GM10266 (cell line): ENCODE measurements at regions not wholly inside any gene's neighbourhood (a gene's known extent, or its start where the extent isn't known, plus 50 kb on each side); places are given as distances from the start of the nearest gene placed in this dataset.

Experiments
- DNase-seq: peaks from one replicate; pipeline ENCODE4 v3.0.0; 2012; ENCODE audit errors: extremely low spot score
- TF ChIP-seq, protein P1 (sequence below): IDR thresholded peaks from 2 replicates; pipeline ENCODE4 v1.5.1; 2012; ENCODE audit warnings: mild to moderate bottlenecking, low read depth; ENCODE audit not compliant: control insufficient read depth, insufficient read depth; ENCODE audit errors: missing control alignments

- DNase-seq = no peak
- TF ChIP-seq, protein P1, sequence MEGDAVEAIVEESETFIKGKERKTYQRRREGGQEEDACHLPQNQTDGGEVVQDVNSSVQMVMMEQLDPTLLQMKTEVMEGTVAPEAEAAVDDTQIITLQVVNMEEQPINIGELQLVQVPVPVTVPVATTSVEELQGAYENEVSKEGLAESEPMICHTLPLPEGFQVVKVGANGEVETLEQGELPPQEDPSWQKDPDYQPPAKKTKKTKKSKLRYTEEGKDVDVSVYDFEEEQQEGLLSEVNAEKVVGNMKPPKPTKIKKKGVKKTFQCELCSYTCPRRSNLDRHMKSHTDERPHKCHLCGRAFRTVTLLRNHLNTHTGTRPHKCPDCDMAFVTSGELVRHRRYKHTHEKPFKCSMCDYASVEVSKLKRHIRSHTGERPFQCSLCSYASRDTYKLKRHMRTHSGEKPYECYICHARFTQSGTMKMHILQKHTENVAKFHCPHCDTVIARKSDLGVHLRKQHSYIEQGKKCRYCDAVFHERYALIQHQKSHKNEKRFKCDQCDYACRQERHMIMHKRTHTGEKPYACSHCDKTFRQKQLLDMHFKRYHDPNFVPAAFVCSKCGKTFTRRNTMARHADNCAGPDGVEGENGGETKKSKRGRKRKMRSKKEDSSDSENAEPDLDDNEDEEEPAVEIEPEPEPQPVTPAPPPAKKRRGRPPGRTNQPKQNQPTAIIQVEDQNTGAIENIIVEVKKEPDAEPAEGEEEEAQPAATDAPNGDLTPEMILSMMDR = no peak
These were observed 76.3 kb upstream of the GGTLC1 start for GRCh38 chr20:24064915-24065314.

DNA sequence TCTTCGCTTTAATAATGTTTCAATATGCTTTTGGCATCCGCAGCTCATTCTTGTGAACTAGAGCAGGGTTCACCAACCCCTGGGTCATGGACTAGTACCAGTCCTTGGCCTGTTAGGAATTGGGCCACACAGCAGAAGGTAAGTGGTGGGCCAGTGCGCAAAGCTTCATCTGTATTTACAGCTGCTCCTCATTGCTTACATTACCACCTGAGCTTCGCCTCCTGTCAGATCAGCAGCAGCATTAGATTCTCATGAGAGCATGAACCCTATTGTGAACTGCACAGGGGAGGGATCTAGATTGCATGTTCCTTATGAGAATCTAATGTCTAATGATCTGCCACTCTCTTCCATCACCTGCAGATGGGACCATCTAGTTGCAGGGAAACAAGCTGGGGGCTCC lies 75.5 kb upstream of the GGTLC1 start:
- TF ChIP-seq, protein P1 = no peak
- no peak for DNase-seq

- DNase-seq = no peak
- TF ChIP-seq, protein P1 = no peak
These were observed 74.5 kb upstream of the GGTLC1 start for GRCh38 chr20:24063100-24063499.

DNA sequence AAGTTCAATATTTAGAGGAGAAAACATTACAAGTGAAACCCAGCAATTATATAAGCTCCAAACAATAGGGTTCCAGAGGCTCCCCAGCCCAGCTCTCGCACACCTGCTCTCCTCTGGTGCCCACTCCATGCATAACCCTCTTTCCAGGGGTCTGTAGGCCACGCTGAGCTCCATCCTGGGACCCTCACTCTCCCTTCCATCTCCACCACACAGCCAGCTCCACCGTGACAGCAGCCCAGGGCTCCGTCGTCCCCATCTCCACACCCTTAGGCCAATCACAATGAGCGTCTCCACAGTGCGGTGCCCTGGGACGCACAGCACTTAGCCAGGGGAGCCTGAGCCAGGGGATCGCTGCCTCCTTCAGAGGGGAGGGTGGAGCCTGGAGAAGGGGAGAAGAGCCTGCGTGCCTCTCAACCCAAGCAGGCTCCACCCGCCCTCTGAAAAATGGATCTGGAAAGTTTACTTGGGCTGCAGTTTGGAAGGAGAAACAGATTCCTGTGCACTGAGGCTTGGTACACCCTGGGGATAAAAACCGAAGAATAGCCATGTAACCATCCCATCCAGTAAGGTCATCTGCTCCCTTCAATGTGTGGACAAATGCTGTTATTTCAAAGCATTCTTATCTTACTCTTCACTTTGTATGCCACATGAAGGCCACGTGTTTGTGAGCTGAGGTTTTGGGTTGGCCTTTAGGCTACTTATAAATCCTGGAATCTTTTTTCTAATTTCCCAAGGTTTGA lies 72.4 kb upstream of the GGTLC1 start:
- TF ChIP-seq, protein P1 = no peak
- DNase-seq = no peak

- no peak for DNase-seq
- TF ChIP-seq, protein P1 = no peak
These were observed 70.6 kb upstream of the GGTLC1 start for GRCh38 chr20:24059174-24059573.

GRCh38 chr20:24056491-24056890 lies 67.9 kb upstream of the GGTLC1 start:
- no peak for DNase-seq
- TF ChIP-seq, protein P1 = no peak

DNA sequence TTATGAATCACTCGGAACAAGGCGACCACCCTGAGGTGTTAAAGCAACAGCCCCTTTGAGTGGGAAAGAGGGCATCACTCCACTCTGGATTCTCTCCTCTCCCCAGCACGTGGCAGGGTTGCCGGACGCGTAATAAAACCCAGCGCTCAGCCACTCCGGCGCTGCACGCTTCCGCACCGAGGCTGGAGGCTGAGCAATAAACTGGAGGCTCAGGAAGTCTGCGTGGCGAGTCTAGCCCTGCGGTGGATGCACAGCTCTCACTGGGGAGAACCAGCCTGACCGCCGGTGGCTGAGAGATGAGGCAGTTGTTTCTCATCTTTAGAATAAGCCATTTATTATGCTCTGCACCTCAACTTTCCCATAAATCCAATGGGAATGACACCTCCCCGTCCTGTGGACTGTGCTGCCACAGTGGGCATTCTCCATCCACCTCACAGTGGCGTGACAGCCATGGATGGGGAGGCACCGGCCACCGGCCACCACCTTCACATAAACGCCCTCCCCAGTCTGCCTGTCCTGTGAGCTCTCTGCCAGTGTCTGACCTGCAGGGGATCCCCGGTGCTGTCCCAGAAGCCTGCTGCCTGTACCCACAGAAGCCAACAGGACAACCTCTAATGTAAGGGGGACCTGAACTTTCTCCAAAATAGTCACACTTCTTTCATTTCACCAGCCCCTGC lies 64.2 kb upstream of the GGTLC1 start:
- no peak for DNase-seq
- TF ChIP-seq, protein P1 = no peak
